Natural killer cell (primary cell): ENCODE measurements at regions not wholly inside any gene's neighbourhood (a gene's known extent, or its start where the extent isn't known, plus 50 kb on each side); places are given as distances from the start of the nearest gene placed in this dataset.

ENCODE experiments used
- ATAC-seq, 3 donors: fragments of 150-1000 bp in 2 of 3; fragments of 200-7000 bp in 1 of 3; cut with Tn5 transposase; 1 replicate in 1 of 3; 2 replicates in 2 of 3; pipeline ENCODE4 v1.10.0; 2021; ENCODE audit warnings: mild to moderate bottlenecking in 2 of 3, moderate library complexity in 2 of 3
- DNase-seq, 2 donors: peaks; one replicate each; pipeline versions ENCODE4 v3.0.0 to v3.0.0-alpha.2; 2013 to 2021; ENCODE audit warnings: mixed read lengths in 1 of 2
- H3K27ac ChIP-seq: one replicate; pipeline ENCODE4 v1.5.1; 2013; ENCODE audit warnings: mild to moderate bottlenecking, low read length
- H3K27me3 ChIP-seq: one replicate; pipeline ENCODE4 v1.6.1; 2013; ENCODE audit warnings: low read length; ENCODE audit not compliant: control insufficient read depth, insufficient read depth
- H3K36me3 ChIP-seq: one replicate; pipeline ENCODE4 v1.6.1; 2013; ENCODE audit warnings: low read length; ENCODE audit not compliant: control insufficient read depth, insufficient read depth
- H3K4me1 ChIP-seq: one replicate; pipeline ENCODE4 v1.6.1; 2013; ENCODE audit warnings: low read length; ENCODE audit not compliant: control insufficient read depth, insufficient read depth
- H3K4me3 ChIP-seq: one replicate; pipeline ENCODE4 v1.5.1; 2013; ENCODE audit warnings: low read length
- H3K9me3 ChIP-seq: one replicate; pipeline ENCODE4 v1.6.1; 2013; ENCODE audit warnings: low read length; ENCODE audit not compliant: control insufficient read depth, insufficient read depth
- H3K27ac Mint-ChIP-seq, 2 donors: one replicate each; pipeline ENCODE4 v1.8.0; 2022; ENCODE audit warnings: mild to moderate bottlenecking in 2 of 2, mixed read lengths in 2 of 2, moderate library complexity in 1 of 2
- H3K27me3 Mint-ChIP-seq, 2 donors: one replicate each; pipeline ENCODE4 v1.8.0; 2022; ENCODE audit warnings: low read depth in 2 of 2, mixed read lengths in 2 of 2
- H3K36me3 Mint-ChIP-seq: one replicate; pipeline ENCODE4 v1.8.0; 2022; ENCODE audit warnings: mixed read lengths
- H3K4me1 Mint-ChIP-seq, 2 donors: one replicate each; pipeline ENCODE4 v1.8.0; 2022; ENCODE audit warnings: mixed read lengths in 2 of 2
- H3K4me3 Mint-ChIP-seq: one replicate; pipeline ENCODE4 v1.8.0; 2022; ENCODE audit warnings: mild to moderate bottlenecking, moderate library complexity, mixed read lengths
- H3K9me3 Mint-ChIP-seq, 2 donors: one replicate each; pipeline ENCODE4 v1.8.0; 2022; ENCODE audit warnings: mixed read lengths in 2 of 2
- CTCF ChIP-seq: fragments of 200-600 bp; IDR thresholded peaks from one replicate; pipeline ENCODE4 v1.8.0; 2022; ENCODE audit warnings: antibody characterized with exemption
- WGBS: methylation state at CpG from one replicate; pipeline ENCODE4 v1.1.7; 2013; ENCODE audit warnings: missing lambda C conversion rate; ENCODE audit not compliant: insufficient coverage; 5-methylcytosine and 5-hydroxymethylcytosine counted together
- intact Hi-C: fragments of 100-400 bp; cut with micrococcal nuclease; formaldehyde crosslinking; loops from one replicate; pipeline ENCODE4 v1.14.2; 2022

DNA sequence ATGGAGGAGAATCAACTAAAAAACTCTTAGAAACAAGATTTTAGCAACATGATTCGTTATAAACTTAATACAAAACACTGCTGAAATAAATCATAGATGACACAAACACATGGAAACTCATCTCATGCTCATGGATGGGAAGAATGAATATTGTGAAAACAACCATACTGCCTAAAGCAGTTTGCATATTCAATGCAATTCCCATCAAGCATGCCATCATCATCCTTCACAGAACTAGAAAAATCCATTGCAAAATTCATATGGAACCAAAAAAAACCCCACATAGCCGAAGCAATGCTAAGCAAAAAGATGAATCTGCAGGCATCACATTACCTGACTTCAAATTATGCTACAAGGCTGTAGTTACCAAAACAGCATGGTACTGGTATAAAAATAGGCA, 1015.8 kb upstream of the GRIA3 start:
- WGBS = 50% methylated on average over 1 of the region's 2 CpGs
- Histone ChIP-seq H3K27ac (no peak overlapping the region), H3K36me3 (no peaks in the 10 kb centered on the region), H3K9me3 (no peaks in the 10 kb centered on the region), H3K4me1 (no peaks in the 10 kb centered on the region), H3K27me3 (no peaks in the 10 kb centered on the region), H3K4me3 (no peak overlapping the region)
- intact Hi-C loops = no loop called here
- ATAC-seq (no peak), DNase-seq (no peak)
- Mint-ChIP-seq H3K9me3 (peaks cover 2 to 6% of the 10 kb centered on the region in 2 donors), H3K27me3 (no peaks in the 10 kb centered on the region), H3K4me3 (no peak overlapping the region), H3K36me3 (peaks cover 11% of the 10 kb centered on the region), H3K4me1 (no peaks in the 10 kb centered on the region), H3K27ac (no peak overlapping the region)
- TF ChIP-seq CTCF = no peak

- H3K36me3 Mint-ChIP-seq = no peaks in the 10 kb centered on the region
- H3K4me3 ChIP-seq = no peak overlapping the region
- no peaks in the 10 kb centered on the region for H3K27me3 ChIP-seq
- no peak overlapping the region for H3K27ac Mint-ChIP-seq
- H3K27ac ChIP-seq = no peak overlapping the region
- no peak for TF ChIP-seq CTCF
- H3K9me3 Mint-ChIP-seq = peaks cover 3 to 9% of the 10 kb centered on the region in 2 donors
- no peak overlapping the region for H3K4me3 Mint-ChIP-seq
- 57% methylated on average over 1 of the region's 1 CpG for WGBS
- no peaks in the 10 kb centered on the region for H3K9me3 ChIP-seq
- H3K4me1 Mint-ChIP-seq = no peaks in the 10 kb centered on the region
- no peaks in the 10 kb centered on the region for H3K36me3 ChIP-seq
- ATAC-seq (no peak), DNase-seq (no peak)
- no peaks in the 10 kb centered on the region for H3K27me3 Mint-ChIP-seq
- H3K4me1 ChIP-seq = no peaks in the 10 kb centered on the region
- intact Hi-C loops = no loop called here
These were observed 999.3 kb upstream of the GRIA3 start for GRCh38 chrX:122184791-122185190.

GRCh38 chrX:122187069-122187713, 996.9 kb upstream of the GRIA3 start:
- no peak for DNase-seq
- no peak for TF ChIP-seq CTCF
- Histone ChIP-seq H3K36me3 (no peaks in the 10 kb centered on the region), H3K27me3 (no peaks in the 10 kb centered on the region), H3K4me1 (no peaks in the 10 kb centered on the region), H3K9me3 (no peaks in the 10 kb centered on the region), H3K4me3 (no peak overlapping the region), H3K27ac (no peak overlapping the region)
- intact Hi-C loops = no loop called here
- WGBS = 90% methylated on average over 1 of the region's 2 CpGs
- no peaks in the 10 kb centered on the region for H3K36me3 Mint-ChIP-seq
- H3K4me1 Mint-ChIP-seq = no peaks in the 10 kb centered on the region
- no peak overlapping the region for H3K4me3 Mint-ChIP-seq
- H3K27me3 Mint-ChIP-seq = no peaks in the 10 kb centered on the region
- H3K27ac Mint-ChIP-seq = no peak overlapping the region
- peaks cover 3 to 14% of the 10 kb centered on the region in 2 donors for H3K9me3 Mint-ChIP-seq
- ATAC-seq = no peak

- Mint-ChIP-seq H3K9me3 (peaks cover 2 to 12% of the 10 kb centered on the region in 2 donors), H3K4me3 (no peak overlapping the region), H3K27me3 (no peaks in the 10 kb centered on the region), H3K27ac (no peak overlapping the region), H3K36me3 (no peaks in the 10 kb centered on the region), H3K4me1 (no peaks in the 10 kb centered on the region)
- DNase-seq (no peak), ATAC-seq (no peak)
- H3K27ac ChIP-seq = no peak overlapping the region
- H3K4me3 ChIP-seq = no peak overlapping the region
- TF ChIP-seq CTCF = no peak
- no peaks in the 10 kb centered on the region for H3K27me3 ChIP-seq
- no peaks in the 10 kb centered on the region for H3K36me3 ChIP-seq
- WGBS = 83% methylated on average over 2 of the region's 2 CpGs
- no peaks in the 10 kb centered on the region for H3K4me1 ChIP-seq
- H3K9me3 ChIP-seq = no peaks in the 10 kb centered on the region
- intact Hi-C loops = no loop called here
These were observed 995.3 kb upstream of the GRIA3 start for GRCh38 chrX:122188751-122189150.
